ENCODE measurements at regions not wholly inside any gene's neighbourhood (a gene's known extent, or its start where the extent isn't known, plus 50 kb on each side); places are given as distances from the start of the nearest gene placed in this dataset.

GRCh38 chr13:58855283-58855682, 1223.7 kb downstream of the PCDH17 start:
- Histone ChIP-seq H3K27me3 (ENCODE audit: insufficient read depth, low read depth, low read length) (no peaks in the 10 kb centered on the region), H3K79me2 (replicated peaks; ENCODE audit: insufficient read depth, low read length) (no peaks in the 10 kb centered on the region), H3K9ac (ENCODE audit: low read length) (no peak overlapping the region), H3K9me2 (ENCODE audit: insufficient read depth, low read length) (no peaks in the 10 kb centered on the region), H3K4me2 (ENCODE audit: low read length) (no peak overlapping the region), H3K27ac (ENCODE audit: low read length) (no peak overlapping the region), H4K20me1 (ENCODE audit: insufficient read depth) (no peaks in the 10 kb centered on the region), H3F3A (ENCODE audit: insufficient read depth, low read length, poor library complexity, severe bottlenecking) (no peaks in the 10 kb centered on the region), H3K9me3 (ENCODE audit: low read length) (no peaks in the 10 kb centered on the region), H2AFZ (ENCODE audit: low read depth, low read length) (no peak overlapping the region), H3K36me3 (ENCODE audit: insufficient read depth, low read length) (no peaks in the 10 kb centered on the region), H3K4me3 (ENCODE audit: low read length) (no peak overlapping the region)
- TF ChIP-seq, protein P1, sequence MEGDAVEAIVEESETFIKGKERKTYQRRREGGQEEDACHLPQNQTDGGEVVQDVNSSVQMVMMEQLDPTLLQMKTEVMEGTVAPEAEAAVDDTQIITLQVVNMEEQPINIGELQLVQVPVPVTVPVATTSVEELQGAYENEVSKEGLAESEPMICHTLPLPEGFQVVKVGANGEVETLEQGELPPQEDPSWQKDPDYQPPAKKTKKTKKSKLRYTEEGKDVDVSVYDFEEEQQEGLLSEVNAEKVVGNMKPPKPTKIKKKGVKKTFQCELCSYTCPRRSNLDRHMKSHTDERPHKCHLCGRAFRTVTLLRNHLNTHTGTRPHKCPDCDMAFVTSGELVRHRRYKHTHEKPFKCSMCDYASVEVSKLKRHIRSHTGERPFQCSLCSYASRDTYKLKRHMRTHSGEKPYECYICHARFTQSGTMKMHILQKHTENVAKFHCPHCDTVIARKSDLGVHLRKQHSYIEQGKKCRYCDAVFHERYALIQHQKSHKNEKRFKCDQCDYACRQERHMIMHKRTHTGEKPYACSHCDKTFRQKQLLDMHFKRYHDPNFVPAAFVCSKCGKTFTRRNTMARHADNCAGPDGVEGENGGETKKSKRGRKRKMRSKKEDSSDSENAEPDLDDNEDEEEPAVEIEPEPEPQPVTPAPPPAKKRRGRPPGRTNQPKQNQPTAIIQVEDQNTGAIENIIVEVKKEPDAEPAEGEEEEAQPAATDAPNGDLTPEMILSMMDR (IDR thresholded peaks at IDR 0.05; ENCODE audit: poor library complexity, severe bottlenecking): no peak
- TF ChIP-seq SMC3 (conservative IDR thresholded peaks at IDR 0.05; ENCODE audit: poor library complexity): no peak
- TF ChIP-seq POLR2AphosphoS5 (IDR thresholded peaks at IDR 0.05): no peak
- no peak for TF ChIP-seq EP300 (conservative IDR thresholded peaks at IDR 0.05; ENCODE audit: poor library complexity, severe bottlenecking)
- TF ChIP-seq EZH2 (IDR thresholded peaks at IDR 0.05; ENCODE audit: borderline replicate concordance, insufficient read depth, low read length, poor library complexity, severe bottlenecking): no peak
- TF ChIP-seq REST (IDR thresholded peaks at IDR 0.05; ENCODE audit: borderline replicate concordance): no peak
- no peak for TF ChIP-seq RAD21 (conservative IDR thresholded peaks at IDR 0.05)
- no peak for TF ChIP-seq TAF1 (IDR thresholded peaks at IDR 0.05; ENCODE audit: low read depth)

DNA sequence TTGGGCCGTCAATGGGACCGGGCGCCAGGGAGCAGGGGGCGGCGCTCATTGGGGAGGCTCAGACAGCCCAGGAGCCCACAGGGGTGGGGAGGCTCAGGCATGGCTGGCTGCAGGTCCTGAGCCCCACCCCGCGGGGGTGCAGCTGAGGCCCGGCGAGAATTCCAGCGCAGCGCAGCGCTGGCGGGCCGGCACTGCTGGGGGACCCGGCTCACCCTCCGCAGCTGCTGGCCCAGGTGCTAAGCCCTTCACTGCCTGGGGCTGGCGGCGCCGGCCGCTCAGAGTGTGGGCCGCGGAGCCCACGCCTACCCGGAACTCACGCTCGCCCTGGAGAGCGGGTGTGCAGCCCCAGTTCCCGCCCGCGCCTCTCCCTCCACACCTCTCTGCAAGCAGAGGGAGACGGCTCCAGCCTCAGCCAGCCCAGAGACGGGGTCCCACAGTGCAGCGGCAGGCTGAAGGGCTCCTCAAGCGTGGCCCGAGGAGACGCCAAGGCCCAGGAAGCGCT, 1227.4 kb downstream of the PCDH17 start:
- Histone ChIP-seq H3K4me2 (ENCODE audit: low read length) (no peak overlapping the region), H2AFZ (ENCODE audit: low read depth, low read length) (no peak overlapping the region), H3K4me3 (ENCODE audit: low read length) (no peak overlapping the region), H3K27me3 (ENCODE audit: insufficient read depth, low read depth, low read length) (no peaks in the 10 kb centered on the region), H3K9me3 (ENCODE audit: low read length) (no peaks in the 10 kb centered on the region), H4K20me1 (ENCODE audit: insufficient read depth) (no peaks in the 10 kb centered on the region), H3K27ac (ENCODE audit: low read length) (no peak overlapping the region), H3K9ac (ENCODE audit: low read length) (no peak overlapping the region), H3K36me3 (ENCODE audit: insufficient read depth, low read length) (no peaks in the 10 kb centered on the region), H3K9me2 (ENCODE audit: insufficient read depth, low read length) (no peaks in the 10 kb centered on the region), H3F3A (ENCODE audit: insufficient read depth, low read length, poor library complexity, severe bottlenecking) (no peaks in the 10 kb centered on the region), H3K79me2 (replicated peaks; ENCODE audit: insufficient read depth, low read length) (no peaks in the 10 kb centered on the region)
- no peak for TF ChIP-seq REST (IDR thresholded peaks at IDR 0.05; ENCODE audit: borderline replicate concordance)
- no peak for TF ChIP-seq EZH2 (IDR thresholded peaks at IDR 0.05; ENCODE audit: borderline replicate concordance, insufficient read depth, low read length, poor library complexity, severe bottlenecking)
- no peak for TF ChIP-seq EP300 (conservative IDR thresholded peaks at IDR 0.05; ENCODE audit: poor library complexity, severe bottlenecking)
- no peak for TF ChIP-seq RAD21 (conservative IDR thresholded peaks at IDR 0.05)
- TF ChIP-seq, protein P1 (IDR thresholded peaks at IDR 0.05; ENCODE audit: poor library complexity, severe bottlenecking): no peak
- no peak for TF ChIP-seq MXI1 (conservative IDR thresholded peaks at IDR 0.05; ENCODE audit: poor library complexity, severe bottlenecking)
- TF ChIP-seq POLR2AphosphoS5 (IDR thresholded peaks at IDR 0.05): no peak
- no peak for TF ChIP-seq SMC3 (conservative IDR thresholded peaks at IDR 0.05; ENCODE audit: poor library complexity)
- no peak for TF ChIP-seq TAF1 (IDR thresholded peaks at IDR 0.05; ENCODE audit: low read depth)
